Activated CD4-positive, alpha-beta T cell treated with anti-CD3 and anti-CD28 coated beads, Interleukin-2, amount 50 U/mL, for 16 hours (primary cell): ENCODE measurements at regions not wholly inside any gene's neighbourhood (a gene's known extent, or its start where the extent isn't known, plus 50 kb on each side); places are given as distances from the start of the nearest gene placed in this dataset.
"Not testable (repeated sequence)": the region's sequence is repeated elsewhere in the genome, so short reads cannot be mapped to it uniquely, and the experiment has no call there.

ENCODE experiments used
- DNase-seq: peaks from one replicate; pipeline ENCODE4 v3.0.0-alpha.2; 2020

DNA sequence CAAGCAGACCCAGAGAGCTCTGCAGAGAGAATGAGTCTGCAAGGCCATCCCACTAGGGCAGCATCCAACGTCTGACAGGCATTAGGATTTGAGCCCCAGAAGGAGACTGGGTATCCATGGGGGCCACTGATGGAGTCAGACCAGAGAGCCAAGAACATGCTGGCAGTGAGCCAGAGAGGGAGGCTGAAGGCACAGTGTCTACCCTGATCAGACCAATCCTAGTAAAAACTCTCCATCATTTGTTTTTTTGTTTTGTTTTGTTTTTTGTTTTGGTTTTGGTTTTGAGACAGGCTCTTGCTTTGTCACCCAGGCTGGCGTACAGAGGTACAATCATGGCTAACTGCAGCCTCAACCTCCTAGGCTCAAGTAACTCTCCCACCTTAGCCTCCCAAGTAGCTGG is 133.1 kb upstream of the LYZL2 start:
- no peak for DNase-seq

GRCh38 chr10:30759423-30759822 is 129.9 kb upstream of the LYZL2 start:
- no peak for DNase-seq

- no peak for DNase-seq
These were observed 128.8 kb upstream of the LYZL2 start for GRCh38 chr10:30758338-30758737.

DNA sequence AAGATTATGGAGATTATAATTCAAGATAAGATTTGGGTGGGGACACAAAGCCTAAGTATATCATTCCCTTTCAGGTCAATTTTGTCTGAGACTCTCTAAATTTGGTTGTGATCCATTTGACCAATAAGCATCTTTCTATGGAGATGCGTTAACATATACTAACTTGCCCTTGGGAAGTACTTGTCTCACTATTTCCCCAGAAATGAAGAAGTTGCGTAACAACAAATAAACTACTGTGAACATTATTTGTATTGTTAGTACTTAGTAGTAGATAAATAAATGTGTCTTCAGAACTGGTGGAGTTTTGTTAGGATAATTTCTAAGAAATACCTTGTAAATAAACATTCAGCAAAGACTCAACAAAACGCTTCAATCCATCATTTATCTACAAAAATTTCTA is 127.3 kb upstream of the LYZL2 start:
- DNase-seq, result no peak

GRCh38 chr10:30756151-30756550 is 126.6 kb upstream of the LYZL2 start:
- DNase-seq, result no peak

DNA sequence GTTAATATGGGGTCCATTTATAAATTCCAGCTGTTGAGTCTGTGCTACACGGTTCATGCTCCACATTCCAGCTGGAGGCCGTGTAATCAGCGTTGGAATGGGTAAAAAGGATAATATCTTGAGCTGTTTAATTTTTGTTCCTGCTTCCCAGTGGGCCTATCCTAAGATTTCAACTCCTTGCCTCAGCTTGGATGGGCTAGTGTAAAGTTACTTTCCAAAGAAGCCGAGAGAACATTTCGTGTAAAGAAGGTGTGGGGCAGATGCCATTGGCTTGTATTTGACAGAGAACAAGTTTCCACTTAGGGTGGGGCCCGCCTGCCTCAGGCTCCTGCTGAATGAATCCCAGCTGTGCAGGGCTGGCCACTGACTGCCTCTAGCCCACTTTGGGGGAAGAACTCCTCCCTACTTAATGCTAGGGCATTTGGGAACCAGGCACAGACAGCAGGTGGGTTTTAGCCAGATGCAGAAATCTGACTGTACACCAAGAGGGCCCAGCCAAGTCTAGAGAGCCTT is 125.9 kb upstream of the LYZL2 start:
- no peak for DNase-seq

DNA sequence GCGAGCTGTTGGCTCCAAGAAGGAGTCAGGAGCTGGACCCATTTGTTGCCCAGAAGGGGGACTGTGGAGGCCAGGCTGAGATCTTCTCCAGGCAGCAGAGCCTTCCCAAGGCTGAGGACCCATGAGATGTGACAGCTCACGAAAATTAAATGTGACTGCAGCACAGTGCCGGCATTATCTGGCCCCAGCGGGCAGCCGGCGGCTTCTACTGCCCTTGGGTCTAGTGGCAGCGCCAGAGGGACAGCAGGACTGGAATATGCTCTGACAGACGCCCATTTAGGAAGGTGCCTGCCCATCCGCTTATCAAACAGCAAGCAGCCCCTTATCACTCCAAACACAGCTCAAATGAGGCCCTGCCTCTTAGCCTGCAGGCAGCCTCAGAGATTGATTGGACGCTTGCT is 122.9 kb upstream of the LYZL2 start:
- DNase-seq, result no peak

DNA sequence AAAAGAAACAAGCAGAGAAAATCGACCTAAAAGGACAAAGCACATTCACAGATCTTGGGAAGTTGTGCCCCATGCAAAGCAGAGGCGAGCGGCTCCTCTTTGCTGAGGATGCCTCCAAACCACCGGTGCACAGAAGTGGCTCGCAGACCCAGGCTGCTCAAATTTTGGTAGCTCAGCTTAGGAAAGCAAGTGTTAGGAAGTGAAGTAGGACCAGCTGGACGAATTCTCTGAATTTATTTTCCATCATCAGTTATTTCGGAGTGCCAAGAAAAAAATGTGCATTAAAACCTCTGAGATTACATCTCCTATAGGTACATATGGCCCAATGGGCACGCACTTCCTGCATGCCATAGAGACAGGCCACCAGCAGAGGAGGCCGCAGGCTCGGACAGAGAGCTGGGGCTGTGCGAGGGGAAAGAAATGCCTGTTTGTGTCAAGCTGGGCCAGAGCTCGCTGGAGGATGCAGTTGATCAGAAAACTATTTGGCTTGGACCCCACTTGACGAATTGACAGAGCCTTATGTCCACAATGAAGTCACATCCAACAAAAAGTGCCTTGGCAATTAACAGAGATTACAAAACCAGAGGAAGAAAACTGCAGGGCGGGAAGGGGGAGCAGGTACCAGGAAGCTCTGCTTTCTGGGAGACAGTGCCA is 122.3 kb upstream of the LYZL2 start:
- peak; percentile 91 for DNase-seq

GRCh38 chr10:30750971-30751677 is 121.6 kb upstream of the LYZL2 start:
- DNase-seq, result peak; percentile 71

DNA sequence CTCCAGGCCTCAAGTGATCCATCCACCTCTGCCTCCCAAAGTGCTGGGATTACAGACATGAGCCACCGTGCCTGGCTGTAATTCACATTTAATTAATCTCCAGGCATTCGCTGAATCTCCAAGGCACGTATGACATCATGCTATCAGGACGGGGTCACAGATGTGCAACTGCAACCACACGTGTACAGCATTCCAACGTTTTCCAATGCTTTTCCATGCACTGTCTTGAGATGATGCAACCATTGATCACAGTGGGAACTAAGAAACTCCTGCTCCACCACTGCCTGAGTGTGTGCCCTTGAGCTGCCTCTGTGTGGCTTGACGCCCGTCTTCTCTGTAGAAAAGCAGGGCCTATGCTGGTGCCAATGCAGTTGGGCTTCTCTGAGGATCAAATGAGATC is 119.8 kb upstream of the LYZL2 start:
- no peak for DNase-seq

GRCh38 chr10:30748152-30748973 is 118.8 kb upstream of the LYZL2 start:
- DNase-seq, result no peak

DNA sequence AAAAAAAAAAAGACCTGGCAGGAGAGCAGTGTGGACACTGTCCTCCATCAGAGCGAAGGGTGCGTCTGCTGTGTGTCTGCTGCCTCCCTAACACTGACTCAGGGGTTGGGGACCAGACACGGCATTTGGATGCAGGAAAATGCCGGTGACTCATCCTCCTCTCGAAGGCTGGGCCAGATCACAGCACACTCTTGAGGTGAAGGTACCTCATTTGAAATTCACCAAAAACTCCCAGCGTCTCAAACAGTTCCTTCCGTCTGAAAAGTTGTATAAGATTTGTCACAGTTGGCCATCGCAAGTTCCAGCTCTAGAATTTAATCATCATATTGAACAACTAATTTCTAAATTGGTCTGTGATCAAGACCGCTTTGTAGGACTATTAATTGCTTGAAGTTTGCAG is 118.1 kb upstream of the LYZL2 start:
- DNase-seq, result peak; percentile 88

DNA sequence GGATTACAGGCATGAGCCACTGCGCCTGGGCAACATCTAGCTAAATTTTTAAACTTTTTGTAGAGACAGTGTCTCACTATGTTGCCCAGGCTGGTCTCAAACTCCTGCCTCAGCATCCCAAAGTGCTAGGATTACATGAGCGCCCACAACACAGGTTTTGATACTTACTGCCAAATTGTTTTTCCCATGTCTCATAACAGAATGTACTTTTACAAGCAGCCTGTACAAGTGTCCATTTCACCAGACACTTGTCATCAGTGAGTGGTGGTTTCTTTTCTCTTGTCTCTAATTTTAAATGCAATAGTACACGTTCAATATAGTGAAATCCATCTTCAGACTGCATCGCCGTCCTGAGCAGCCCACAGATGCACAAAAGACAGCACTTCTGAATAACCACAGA is 116.4 kb upstream of the LYZL2 start:
- no peak for DNase-seq

DNA sequence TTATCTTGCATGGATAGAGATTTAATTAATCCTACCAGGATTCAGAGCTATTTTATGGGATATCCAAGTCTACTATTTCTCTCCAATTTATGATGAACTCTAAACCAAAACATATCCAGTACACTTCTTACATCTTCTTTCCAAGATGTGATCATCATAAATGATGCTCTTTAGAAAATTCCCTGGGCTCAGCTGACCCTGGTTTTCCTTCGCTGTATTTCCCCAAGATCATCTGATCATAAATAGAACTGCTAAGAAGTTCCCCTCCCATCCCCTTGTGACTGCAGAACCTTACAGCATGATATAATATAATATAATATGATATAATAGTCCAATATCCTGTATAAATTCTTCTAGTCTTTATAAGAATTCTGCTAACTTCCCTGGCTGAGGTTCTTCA is 114.6 kb upstream of the LYZL2 start:
- DNase-seq, result no peak

GRCh38 chr10:30743586-30743985 is 114.0 kb upstream of the LYZL2 start:
- DNase-seq, result no peak

GRCh38 chr10:30742471-30742870 is 112.9 kb upstream of the LYZL2 start:
- no peak for DNase-seq

DNA sequence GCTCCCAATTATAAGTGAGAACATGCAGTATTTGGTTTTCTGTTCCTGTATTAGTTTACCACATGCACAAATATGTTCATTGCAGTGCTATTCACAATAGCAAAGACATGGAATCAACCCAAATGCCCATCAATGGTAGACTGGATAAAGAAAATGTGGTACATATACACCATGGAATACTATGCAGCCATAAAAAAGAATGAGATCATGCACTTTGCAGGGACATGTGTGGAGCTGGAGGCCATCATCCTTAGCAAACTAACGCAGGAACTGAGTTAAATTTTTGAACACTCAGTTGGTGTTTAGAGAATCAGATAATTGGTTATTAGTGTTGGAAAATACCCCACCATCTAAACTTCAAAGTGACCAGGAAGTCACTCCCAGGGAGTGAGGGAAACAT is 111.2 kb upstream of the LYZL2 start:
- not testable (repeated sequence) for DNase-seq

- DNase-seq, result no peak
These were observed 108.9 kb upstream of the LYZL2 start for GRCh38 chr10:30738416-30738815.

DNA sequence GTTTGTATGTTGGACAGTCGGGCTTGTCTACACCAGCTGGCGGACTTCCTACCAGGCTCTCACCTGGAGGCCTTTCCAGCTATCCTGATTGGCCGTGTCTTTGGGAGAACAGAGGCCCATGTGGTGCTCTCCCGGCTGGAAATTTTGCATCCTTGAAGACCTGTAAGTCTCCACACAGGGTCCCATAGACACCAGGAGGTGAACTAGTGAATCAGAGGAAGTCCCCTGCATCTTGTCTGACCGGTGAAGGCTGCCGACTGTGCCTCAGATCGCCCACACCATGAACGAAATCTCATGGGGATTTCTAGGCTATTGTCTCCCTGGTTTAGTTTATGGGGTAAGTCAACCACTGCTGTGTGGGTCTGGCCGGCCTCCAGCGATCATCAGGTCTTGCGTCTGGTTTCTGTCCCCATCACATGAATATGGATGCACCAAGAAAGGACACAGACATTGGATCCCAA is 108.4 kb upstream of the LYZL2 start:
- DNase-seq, result no peak

GRCh38 chr10:30736685-30737232 is 107.2 kb upstream of the LYZL2 start:
- peak; percentile 96 for DNase-seq

DNA sequence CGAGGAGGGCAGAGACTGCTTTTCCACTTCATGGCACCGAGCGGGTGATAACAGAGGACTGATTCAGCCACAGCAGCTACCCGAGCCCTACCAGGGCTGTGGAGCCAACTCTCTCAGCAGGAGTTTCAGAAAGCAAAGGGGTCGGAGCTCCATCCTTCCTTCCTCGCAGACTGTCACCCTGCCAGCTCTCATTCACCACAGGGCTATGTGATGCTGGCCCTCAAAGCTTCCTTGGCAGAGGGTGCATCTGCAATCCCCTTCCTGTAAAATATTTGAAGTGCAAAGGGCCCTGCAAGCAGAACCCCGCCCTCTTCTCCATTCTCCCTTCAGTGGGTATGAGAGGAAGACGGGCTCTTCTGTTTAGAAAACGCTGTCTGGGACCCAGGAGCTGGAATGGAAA is 105.3 kb upstream of the LYZL2 start:
- DNase-seq, result no peak

GRCh38 chr10:30732671-30733070 is 103.1 kb upstream of the LYZL2 start:
- DNase-seq, result no peak

- no peak for DNase-seq
These were observed 102.4 kb upstream of the LYZL2 start for GRCh38 chr10:30731963-30732362.
